Osteocyte (in vitro differentiated cells): ENCODE measurements at regions not wholly inside any gene's neighbourhood (a gene's known extent, or its start where the extent isn't known, plus 50 kb on each side); places are given as distances from the start of the nearest gene placed in this dataset.
"Not testable (repeated sequence)": the region's sequence is repeated elsewhere in the genome, so short reads cannot be mapped to it uniquely, and the experiment has no call there.

Source experiments
- DNase-seq: peaks from one replicate; pipeline ENCODE4 v3.0.0; 2021; ENCODE audit warnings: mixed read lengths; ENCODE audit not compliant: unreplicated experiment; ENCODE audit errors: extremely low spot score
- H3K27ac Mint-ChIP-seq: one replicate; pipeline ENCODE4 v1.8.0; 2021; ENCODE audit warnings: mild to moderate bottlenecking, mixed read lengths; ENCODE audit not compliant: unreplicated experiment
- H3K27me3 Mint-ChIP-seq: one replicate; pipeline ENCODE4 v1.8.0; 2021; ENCODE audit warnings: mixed read lengths; ENCODE audit not compliant: unreplicated experiment
- H3K36me3 Mint-ChIP-seq: one replicate; pipeline ENCODE4 v1.8.0; 2021; ENCODE audit warnings: mixed read lengths; ENCODE audit not compliant: unreplicated experiment
- H3K4me1 Mint-ChIP-seq: one replicate; pipeline ENCODE4 v1.8.0; 2021; ENCODE audit warnings: mixed read lengths; ENCODE audit not compliant: unreplicated experiment
- H3K4me3 Mint-ChIP-seq: one replicate; pipeline ENCODE4 v1.8.0; 2021; ENCODE audit warnings: mild to moderate bottlenecking, moderate library complexity, mixed read lengths; ENCODE audit not compliant: unreplicated experiment
- H3K9me3 Mint-ChIP-seq: one replicate; pipeline ENCODE4 v1.8.0; 2021; ENCODE audit warnings: mixed read lengths; ENCODE audit not compliant: unreplicated experiment
- TF ChIP-seq, protein P1 (sequence below): fragments of 200-600 bp; sonication (generic); IDR thresholded peaks from 2 replicates; pipeline ENCODE4 v1.5.0; 2021; ENCODE audit warnings: antibody characterized with exemption, mild to moderate bottlenecking, moderate library complexity

DNA sequence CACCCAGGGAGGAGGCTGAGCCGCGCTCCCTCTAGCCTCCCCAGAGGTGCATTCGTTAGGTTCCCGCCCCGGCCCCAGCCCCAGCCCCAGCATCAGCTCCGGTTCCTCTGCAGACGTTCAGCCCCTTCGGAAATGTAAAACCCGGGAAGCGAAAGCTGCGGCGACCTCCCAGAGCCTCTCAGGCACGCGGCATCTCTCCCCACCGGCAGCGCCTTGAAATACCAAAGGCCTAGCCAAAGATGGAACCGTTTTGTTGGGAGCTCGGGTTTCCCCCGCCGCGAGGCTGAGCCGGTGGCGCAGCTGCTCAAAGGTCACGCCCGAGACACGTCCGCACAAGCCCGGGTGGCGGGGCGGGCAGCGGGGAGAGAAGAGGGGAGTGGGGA, 77.8 kb upstream of the HES1 start:
- peak overlapping the region; percentile 30 for H3K4me3 Mint-ChIP-seq
- no peaks in the 10 kb centered on the region for H3K36me3 Mint-ChIP-seq
- H3K4me1 Mint-ChIP-seq, result peaks cover 7% of the 10 kb centered on the region
- no peak overlapping the region for H3K27ac Mint-ChIP-seq
- TF ChIP-seq, protein P1, sequence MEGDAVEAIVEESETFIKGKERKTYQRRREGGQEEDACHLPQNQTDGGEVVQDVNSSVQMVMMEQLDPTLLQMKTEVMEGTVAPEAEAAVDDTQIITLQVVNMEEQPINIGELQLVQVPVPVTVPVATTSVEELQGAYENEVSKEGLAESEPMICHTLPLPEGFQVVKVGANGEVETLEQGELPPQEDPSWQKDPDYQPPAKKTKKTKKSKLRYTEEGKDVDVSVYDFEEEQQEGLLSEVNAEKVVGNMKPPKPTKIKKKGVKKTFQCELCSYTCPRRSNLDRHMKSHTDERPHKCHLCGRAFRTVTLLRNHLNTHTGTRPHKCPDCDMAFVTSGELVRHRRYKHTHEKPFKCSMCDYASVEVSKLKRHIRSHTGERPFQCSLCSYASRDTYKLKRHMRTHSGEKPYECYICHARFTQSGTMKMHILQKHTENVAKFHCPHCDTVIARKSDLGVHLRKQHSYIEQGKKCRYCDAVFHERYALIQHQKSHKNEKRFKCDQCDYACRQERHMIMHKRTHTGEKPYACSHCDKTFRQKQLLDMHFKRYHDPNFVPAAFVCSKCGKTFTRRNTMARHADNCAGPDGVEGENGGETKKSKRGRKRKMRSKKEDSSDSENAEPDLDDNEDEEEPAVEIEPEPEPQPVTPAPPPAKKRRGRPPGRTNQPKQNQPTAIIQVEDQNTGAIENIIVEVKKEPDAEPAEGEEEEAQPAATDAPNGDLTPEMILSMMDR, result no peak
- DNase-seq, result no peak
- H3K27me3 Mint-ChIP-seq, result peaks cover 19% of the 10 kb centered on the region
- H3K9me3 Mint-ChIP-seq, result no peaks in the 10 kb centered on the region

DNA sequence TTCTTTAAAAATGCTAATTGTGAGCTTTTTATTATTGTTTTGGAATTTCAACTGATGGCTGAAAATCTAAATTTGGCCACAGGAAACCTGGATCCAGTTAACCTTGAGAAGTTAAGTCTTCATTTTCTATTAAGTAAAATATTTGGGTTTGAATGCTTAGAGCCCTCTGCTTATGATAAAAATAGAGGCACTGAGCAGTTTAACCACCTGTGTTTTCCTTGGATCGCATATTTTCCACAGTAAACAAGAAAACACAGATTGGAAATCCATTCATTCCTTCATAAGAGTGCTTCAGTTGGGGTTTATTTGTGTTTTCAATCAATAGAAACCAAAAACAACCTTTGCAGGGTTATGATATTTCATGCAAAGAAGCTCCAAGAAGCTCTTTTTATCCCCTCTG, 77.2 kb upstream of the HES1 start:
- Mint-ChIP-seq H3K27ac (no peak overlapping the region), H3K27me3 (peaks cover 18% of the 10 kb centered on the region), H3K36me3 (no peaks in the 10 kb centered on the region), H3K4me1 (peaks cover 7% of the 10 kb centered on the region), H3K4me3 (no peak overlapping the region), H3K9me3 (no peaks in the 10 kb centered on the region)
- DNase-seq, result no peak
- TF ChIP-seq, protein P1, result no peak

DNA sequence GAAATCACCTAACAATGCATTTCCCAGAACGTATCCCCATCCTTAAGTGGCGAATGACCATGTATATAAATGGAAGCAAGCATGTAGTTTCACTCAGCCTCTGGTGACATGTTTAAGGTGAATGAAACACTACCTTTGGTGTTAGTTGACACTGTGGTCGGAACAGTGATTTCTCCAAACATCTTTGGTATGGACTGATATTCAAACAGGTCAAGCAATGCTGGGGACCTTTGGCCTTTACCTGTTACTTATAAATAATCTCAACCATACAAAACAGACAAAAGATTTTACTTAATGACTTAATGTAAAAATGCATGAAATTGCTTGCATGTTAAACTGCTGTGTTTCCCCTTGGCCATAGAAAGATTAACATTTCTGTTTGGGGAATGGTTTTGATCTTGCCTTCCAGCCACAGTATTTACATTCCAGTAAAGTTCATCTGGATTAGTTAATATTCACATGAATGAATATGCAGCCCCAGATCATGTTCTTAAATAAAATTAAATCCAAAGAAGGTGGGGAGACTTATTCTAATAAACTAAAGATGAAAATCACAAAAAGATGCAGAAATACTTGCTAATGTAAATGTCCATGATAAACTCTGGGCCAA, 74.4 kb upstream of the HES1 start:
- Mint-ChIP-seq H3K9me3 (peaks cover 7% of the 10 kb centered on the region), H3K4me3 (no peak overlapping the region), H3K27me3 (peaks cover 22% of the 10 kb centered on the region), H3K27ac (no peak overlapping the region), H3K4me1 (peaks cover 7% of the 10 kb centered on the region), H3K36me3 (peaks cover 4% of the 10 kb centered on the region)
- TF ChIP-seq, protein P1, result no peak
- DNase-seq, result no peak

DNA sequence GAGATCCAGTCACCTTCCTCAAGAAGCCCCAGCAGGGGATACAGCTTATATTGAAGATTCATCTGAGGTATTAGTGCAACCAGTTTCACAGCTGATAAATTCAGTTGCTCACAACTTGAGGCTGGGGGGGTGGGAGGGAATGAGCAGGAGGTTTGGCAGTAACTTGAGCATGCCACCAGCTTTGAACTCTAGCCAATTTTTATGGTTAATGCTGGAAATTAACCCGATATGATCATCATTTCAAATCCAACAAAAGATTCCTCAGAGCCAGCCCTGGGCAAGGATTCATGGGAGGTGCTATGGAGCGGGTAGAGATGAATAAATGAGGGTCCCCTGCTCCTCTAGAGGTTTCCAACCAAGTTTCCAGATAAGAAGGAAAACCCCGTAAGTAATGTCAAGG, 73.1 kb upstream of the HES1 start:
- peaks cover 9% of the 10 kb centered on the region for H3K36me3 Mint-ChIP-seq
- no peak for DNase-seq
- H3K27ac Mint-ChIP-seq, result no peak overlapping the region
- H3K4me3 Mint-ChIP-seq, result no peak overlapping the region
- TF ChIP-seq, protein P1, result no peak
- H3K4me1 Mint-ChIP-seq, result peaks cover 5% of the 10 kb centered on the region
- peaks cover 27% of the 10 kb centered on the region for H3K27me3 Mint-ChIP-seq
- peaks cover 20% of the 10 kb centered on the region for H3K9me3 Mint-ChIP-seq

DNA sequence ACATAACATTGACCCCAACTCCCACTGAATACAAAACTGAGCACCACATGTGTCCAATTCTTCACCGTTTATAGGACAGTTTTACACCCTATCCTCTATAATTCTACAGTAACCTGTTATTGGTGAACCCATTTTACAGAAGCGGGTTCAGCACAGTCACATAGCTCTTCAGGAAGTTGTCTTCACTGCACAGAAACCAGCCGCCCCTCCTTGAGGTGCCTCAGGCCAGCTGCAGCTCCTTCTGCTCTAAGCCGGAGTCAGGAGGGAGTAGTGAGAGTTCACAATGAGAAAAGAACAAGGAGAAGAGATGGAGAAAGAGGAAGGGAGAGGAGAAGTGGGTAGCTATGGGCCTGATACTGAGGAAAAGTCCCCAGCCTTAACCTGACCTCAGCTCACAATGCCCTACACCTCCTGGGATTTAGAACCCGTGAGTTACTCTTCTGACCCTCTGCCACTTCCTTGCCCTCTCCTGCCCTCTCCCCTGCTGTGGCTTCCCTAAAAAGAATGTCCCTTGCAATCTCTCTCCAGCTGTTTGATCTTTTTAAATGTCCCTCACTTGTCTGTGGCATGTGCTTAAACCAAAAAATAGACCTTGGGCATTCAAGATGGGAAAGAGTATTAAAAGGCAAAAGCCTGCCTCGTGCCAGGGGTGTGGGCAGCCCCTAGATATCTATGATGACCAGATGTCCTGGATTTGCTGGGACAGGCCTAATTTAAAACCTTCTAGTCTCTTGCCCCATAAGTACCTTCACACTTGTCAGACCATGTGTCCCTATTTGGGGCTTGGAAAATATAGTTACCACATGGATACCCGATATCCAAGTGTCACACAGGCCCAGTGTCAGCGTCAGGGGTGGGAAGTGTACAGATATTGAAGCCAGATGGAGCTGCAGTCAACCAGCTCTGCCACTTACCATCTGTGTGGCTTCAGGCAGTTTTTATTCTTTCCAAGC, 71.3 kb upstream of the HES1 start:
- no peaks in the 10 kb centered on the region for H3K4me1 Mint-ChIP-seq
- H3K27ac Mint-ChIP-seq, result no peak overlapping the region
- TF ChIP-seq, protein P1, result no peak
- peaks cover 25% of the 10 kb centered on the region for H3K9me3 Mint-ChIP-seq
- peaks cover 27% of the 10 kb centered on the region for H3K27me3 Mint-ChIP-seq
- H3K36me3 Mint-ChIP-seq, result peaks cover 12% of the 10 kb centered on the region
- DNase-seq, result no peak
- H3K4me3 Mint-ChIP-seq, result no peak overlapping the region

DNA sequence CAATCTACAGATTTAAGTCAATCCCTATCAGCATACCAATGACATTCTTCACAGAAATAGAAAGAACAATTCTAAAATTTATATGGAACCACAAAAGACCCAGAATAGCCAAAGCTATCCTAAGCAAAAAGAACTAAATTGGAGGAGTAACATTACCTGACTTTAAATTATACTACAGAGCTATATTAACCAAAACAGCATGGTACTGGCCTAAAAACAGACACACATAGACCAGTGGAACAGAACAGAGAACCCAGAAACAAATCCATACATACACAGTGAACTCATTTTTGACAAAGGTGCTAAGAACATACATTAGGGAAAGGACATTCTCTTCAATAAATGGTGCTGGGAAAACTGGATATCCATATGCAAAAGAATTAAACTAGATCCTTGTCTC, 68.6 kb upstream of the HES1 start:
- not testable (repeated sequence) for H3K4me3 Mint-ChIP-seq, H3K27ac Mint-ChIP-seq, DNase-seq
- H3K36me3 Mint-ChIP-seq, result peaks cover 12% of the 10 kb centered on the region
- peaks cover 25% of the 10 kb centered on the region for H3K27me3 Mint-ChIP-seq
- peaks cover 25% of the 10 kb centered on the region for H3K9me3 Mint-ChIP-seq
- peaks cover 16% of the 10 kb centered on the region for H3K4me1 Mint-ChIP-seq
